GM21737 (cell line): ENCODE measurements at regions not wholly inside any gene's neighbourhood (a gene's known extent, or its start where the extent isn't known, plus 50 kb on each side); places are given as distances from the start of the nearest gene placed in this dataset.
"Not testable (repeated sequence)": the region's sequence is repeated elsewhere in the genome, so short reads cannot be mapped to it uniquely, and the experiment has no call there.

ENCODE experiments used
- ATAC-seq: cut with Tn5 transposase; IDR thresholded peaks from one replicate; pipeline ENCODE4 v1.9.1; 2021; ENCODE audit warnings: mild to moderate bottlenecking, moderate library complexity; ENCODE audit not compliant: unreplicated experiment

- ATAC-seq: no peak
These were observed 545.3 kb downstream of the PTPRC start for GRCh38 chr1:199184180-199184579.

DNA sequence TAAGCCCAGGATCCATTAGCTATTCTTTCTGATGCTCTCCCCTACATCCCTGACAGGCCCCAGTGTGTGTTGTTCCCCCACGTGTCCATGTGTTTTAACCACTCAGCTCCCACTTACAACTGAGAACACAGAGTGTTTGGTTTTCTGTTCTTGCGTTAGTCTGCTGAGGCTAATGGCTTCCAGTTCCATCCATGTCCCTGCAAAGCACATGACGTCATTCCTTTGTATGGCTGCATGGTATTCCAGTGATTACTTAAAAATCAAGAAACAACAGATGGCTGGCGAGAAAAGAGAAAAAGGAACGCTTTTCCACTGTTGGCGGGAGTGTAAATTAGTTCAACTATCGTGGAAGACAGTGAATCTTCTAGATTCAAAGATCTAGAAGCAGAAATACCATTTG is 556.0 kb downstream of the PTPRC start:
- ATAC-seq: no peak

GRCh38 chr1:199197695-199198094 is 558.9 kb downstream of the PTPRC start:
- no peak for ATAC-seq

DNA sequence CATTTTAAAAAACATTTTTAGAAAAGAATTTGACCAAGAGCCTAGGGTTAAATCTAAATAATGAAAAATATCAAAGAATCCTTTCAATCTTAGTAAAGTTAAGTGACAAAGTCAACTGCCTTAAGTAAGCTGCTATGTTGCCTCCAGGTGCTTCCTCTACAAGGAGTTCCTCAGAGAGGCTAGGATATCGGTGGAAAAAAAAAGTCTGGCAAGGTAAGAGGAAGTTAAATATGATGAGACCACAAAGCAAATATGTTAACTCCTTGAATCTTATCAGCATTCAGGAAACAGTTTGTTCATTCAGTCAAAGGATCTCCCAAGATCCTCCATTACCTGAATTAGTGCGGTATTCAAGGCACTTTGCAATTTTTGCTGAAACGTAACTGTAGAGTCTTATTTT is 563.5 kb downstream of the PTPRC start:
- ATAC-seq: no peak

DNA sequence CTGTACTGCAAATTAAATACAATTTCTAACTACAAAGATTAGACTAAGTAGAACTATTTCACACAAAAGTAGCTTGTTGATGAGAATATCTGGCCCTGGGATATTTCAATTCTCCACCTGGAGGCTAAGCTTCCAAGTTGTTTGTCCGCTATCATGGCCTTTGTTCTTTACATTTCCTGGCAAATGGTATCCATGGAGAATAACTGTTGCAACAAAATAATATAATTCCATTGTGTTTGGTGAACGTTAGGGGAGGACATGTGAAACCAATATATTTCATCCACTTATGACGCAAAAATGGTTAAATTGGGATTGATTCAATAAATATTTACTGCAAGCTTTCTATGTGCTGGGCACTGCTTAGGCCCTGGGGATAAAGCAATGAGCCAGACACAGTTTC is 565.4 kb downstream of the PTPRC start:
- ATAC-seq: no peak

DNA sequence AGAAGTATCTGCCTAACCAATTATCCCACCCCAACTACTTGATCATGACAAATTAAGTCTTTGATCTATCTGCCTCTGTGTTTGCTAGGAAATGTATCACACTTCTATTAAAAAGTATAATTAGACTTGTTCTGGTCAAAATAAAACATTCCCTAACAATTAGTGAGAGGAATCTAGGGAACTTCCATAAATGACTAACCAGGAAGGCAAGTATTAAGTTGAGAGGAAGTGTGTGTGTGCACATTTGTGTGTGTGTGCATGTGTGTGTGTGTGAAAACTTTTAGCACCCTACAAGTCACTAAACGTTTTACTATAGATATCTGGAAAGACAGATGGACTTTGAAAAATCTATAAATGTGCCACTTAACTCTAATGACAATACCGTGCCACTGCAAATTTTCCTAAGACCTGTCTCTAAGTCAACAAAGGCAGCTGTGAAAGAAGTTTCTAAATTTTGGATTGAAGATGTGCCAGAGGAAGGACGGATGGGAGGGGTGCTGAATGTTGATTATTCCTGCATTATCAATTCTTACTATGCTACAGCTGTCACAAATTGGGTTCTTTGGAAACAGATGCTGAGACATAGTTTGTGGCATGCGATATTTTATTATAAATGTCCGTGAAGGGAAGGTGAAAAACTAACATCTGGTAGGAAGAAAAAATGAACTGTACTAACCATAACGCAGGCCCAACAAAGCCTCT is 567.1 kb downstream of the PTPRC start:
- no peak for ATAC-seq

- ATAC-seq: no peak
These were observed 570.0 kb downstream of the PTPRC start for GRCh38 chr1:199208847-199209246.

DNA sequence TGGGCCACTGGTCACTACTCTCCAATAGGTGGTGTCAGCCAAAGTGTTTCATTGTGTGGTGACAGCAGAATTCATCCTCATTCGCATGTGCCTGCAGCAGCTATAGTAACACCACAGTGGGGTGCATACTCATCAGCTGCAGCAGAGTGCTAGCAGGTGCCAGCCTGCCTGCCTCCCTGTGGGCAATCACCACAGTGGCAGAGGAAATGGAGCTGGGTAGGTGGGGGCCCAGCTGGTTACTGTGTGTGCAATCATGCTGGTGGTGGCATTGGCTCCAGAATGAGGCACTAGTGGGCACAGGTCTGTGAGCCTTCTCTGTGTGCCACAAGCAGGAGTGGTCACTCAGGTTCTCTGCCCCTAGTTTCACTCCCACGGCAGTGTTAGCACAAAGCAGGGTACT is 579.2 kb downstream of the PTPRC start:
- ATAC-seq: no peak

- no peak for ATAC-seq
These were observed 579.7 kb downstream of the PTPRC start for GRCh38 chr1:199218533-199218932.

GRCh38 chr1:199220031-199220430 is 581.2 kb downstream of the PTPRC start:
- no peak for ATAC-seq

DNA sequence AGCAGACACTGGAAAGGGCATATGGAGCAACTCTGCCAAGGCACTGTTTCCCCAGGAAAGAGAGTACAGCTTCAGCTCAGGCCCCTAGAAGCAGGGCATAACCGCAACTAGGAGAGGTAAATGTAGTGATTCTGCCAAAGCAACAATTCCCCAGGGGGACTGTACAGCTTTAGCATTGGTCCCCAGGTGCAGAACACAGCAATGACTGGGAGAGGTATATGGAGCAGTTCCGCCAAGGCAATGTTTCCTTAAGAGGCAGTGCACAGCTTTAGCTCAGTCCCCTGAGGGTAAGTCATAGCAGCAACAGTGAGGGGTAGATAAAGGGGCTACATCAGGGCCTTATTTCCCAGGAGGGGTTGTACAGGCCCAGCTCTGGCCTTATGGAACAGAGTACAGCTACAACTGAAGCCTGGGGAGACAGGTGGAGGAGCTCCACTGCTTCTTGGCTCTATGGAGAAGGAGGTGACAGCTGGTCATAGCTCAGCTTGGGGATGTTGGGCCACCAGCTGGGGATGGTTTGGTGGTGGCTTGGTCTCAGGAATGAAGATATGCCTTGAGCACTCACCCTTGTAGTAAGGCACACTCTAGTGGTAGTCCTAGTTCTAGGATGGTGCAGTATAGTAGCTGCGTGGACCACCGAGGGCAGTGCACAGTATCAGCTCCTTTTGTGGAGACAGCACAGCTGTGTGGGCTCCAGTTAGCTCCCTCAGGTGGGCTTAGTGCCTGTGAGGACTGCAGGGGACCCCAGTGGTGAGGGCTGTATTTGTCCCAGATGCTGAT is 582.7 kb downstream of the PTPRC start:
- no peak for ATAC-seq

GRCh38 chr1:199223936-199224335 is 585.1 kb downstream of the PTPRC start:
- no peak for ATAC-seq

DNA sequence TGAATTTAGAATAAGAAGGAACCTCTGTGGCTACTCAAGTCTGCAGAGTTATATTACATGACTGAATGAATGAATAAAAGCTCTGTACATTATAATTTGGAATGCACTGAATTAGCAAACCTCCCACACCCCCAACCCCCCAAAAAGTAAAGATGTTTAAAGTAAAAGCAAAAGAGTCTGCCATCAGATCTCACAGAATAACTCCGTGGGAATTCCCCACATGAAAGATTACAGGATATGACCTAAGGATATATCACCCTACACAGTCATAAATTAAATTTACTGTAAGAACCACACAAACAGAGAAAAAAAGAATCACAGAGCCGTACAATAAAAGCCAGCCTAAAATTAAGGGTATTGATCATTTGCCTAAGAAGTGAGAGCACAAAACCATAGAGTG is 587.3 kb downstream of the PTPRC start:
- ATAC-seq: peak; percentile 47

GRCh38 chr1:199242147-199242546 is 603.3 kb downstream of the PTPRC start:
- no peak for ATAC-seq

- no peak for ATAC-seq
These were observed 603.8 kb downstream of the PTPRC start for GRCh38 chr1:199242601-199243000.

- peak; percentile 98 for ATAC-seq
These were observed 604.7 kb downstream of the PTPRC start for GRCh38 chr1:199243423-199244061.

GRCh38 chr1:199245946-199246345 is 607.1 kb downstream of the PTPRC start:
- ATAC-seq: no peak

- ATAC-seq: no peak
These were observed 607.9 kb downstream of the PTPRC start for GRCh38 chr1:199246716-199247115.

GRCh38 chr1:199247891-199248290 is 609.1 kb downstream of the PTPRC start:
- ATAC-seq: no peak

DNA sequence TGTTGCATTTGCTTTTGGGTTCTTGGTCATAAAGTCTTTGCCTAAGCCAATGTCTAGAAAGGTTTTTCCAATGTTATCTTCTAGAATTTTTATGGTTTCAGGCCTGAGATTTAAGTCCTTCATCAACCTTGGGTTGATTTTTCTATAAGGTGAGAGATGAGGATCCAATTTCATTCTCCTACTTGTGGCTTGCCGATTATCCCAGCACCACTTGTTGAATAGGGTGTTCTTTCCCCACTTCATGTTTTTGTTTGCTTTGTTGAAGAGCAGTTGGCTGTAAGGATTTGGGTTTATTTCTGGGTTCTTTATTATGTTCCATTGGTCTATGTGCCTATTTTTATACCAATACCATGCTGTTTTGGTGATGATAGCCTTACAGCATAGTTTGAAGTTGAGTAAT is 615.2 kb downstream of the PTPRC start:
- not testable (repeated sequence) for ATAC-seq

DNA sequence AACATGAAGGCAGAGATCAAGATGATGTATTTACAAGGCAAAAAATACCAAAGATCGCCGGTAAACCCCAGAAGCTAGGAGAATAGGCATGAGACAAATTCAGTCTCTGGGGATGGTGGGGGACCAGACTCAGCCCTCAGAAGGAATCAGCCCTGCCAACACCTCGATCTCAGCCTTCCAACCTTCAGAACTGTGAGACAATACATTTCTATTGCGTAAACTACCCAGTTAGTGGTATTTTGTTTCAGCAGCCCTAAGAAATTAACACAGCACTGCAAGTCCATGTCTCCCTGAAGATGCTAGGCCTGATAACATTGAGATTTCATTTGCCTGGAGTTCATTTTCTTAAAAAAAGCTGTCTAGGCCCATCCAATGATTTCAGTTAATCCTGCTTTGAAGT is 622.5 kb downstream of the PTPRC start:
- ATAC-seq: no peak

GRCh38 chr1:199264283-199264682 is 625.4 kb downstream of the PTPRC start:
- no peak for ATAC-seq
